ENCODE measurements at regions not wholly inside any gene's neighbourhood (a gene's known extent, or its start where the extent isn't known, plus 50 kb on each side); places are given as distances from the start of the nearest gene placed in this dataset.

- no peak for TF ChIP-seq CHD2 (IDR thresholded peaks at IDR 0.05; ENCODE audit: low read length)
- no peak for TF ChIP-seq CTCF (IDR thresholded peaks at IDR 0.05; ENCODE audit: control extremely low read depth in 1 of 3, insufficient read depth in 1 of 3, low read depth in 1 of 3, low read length in 3 of 3)
- no peak for TF ChIP-seq TAF1 (IDR thresholded peaks at IDR 0.05; ENCODE audit: low read depth, low read length)
- no peak for TF ChIP-seq POLR2A (IDR thresholded peaks at IDR 0.05; ENCODE audit: control extremely low read depth in 1 of 2, low read depth in 2 of 2, low read length in 2 of 2)
- no peak for TF ChIP-seq TEAD4 (IDR thresholded peaks at IDR 0.05; ENCODE audit: low read depth, low read length)
- no peak for TF ChIP-seq ASH2L (IDR thresholded peaks at IDR 0.05; ENCODE audit: low read length)
- no peak for TF ChIP-seq MAX (IDR thresholded peaks at IDR 0.05)
- no peak for TF ChIP-seq RAD21 (IDR thresholded peaks at IDR 0.05 in 1 of 2, conservative IDR thresholded peaks at IDR 0.05 in 1 of 2; ENCODE audit: low read depth in 2 of 2, low read length in 2 of 2)
- TF ChIP-seq KDM5A (IDR thresholded peaks at IDR 0.05; ENCODE audit: low read length), result no peak
- no peak for TF ChIP-seq POLR2AphosphoS5 (IDR thresholded peaks at IDR 0.05; ENCODE audit: low read depth, low read length)
- TF ChIP-seq SRF (IDR thresholded peaks at IDR 0.05; ENCODE audit: low read depth, low read length), result no peak
- TF ChIP-seq NRF1 (IDR thresholded peaks at IDR 0.05; ENCODE audit: low read depth, low read length), result no peak
- no peak for TF ChIP-seq RFX5 (IDR thresholded peaks at IDR 0.05; ENCODE audit: borderline replicate concordance, low read depth, low read length)
- no peak for TF ChIP-seq RNF2 (IDR thresholded peaks at IDR 0.05; ENCODE audit: borderline replicate concordance, low read depth, low read length, missing control alignments, poor library complexity, severe bottlenecking)
Observed at GRCh38 chr14:58866391-58866790, 228.6 kb downstream of the DACT1 start.
